ENCODE measurements at regions not wholly inside any gene's neighbourhood (a gene's known extent, or its start where the extent isn't known, plus 50 kb on each side); places are given as distances from the start of the nearest gene placed in this dataset.

DNA sequence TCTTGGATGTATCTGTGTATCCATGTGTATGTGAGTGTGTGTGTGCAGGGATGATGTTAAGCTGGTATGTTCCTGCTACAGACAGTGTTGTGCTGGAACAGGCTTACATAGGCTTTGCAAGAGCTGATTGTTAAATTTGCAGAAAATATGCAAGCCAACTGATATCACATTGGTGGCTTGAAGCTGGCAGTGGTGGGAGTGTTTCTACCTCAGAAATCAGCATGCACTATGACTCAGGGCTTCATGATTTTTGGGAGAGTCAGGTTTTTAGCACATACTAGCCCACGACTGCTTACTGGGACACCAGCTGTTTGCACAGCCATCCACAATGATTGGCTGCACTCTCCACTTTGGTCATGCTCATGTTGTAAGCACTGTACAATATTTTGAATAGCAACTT, 261.8 kb downstream of the DHX15 start:
- TF ChIP-seq EZH2phosphoT487 (IDR thresholded peaks at IDR 0.05) (no peak), EZH2 (IDR thresholded peaks at IDR 0.05) (no peak)
- TF ChIP-seq, protein P1, sequence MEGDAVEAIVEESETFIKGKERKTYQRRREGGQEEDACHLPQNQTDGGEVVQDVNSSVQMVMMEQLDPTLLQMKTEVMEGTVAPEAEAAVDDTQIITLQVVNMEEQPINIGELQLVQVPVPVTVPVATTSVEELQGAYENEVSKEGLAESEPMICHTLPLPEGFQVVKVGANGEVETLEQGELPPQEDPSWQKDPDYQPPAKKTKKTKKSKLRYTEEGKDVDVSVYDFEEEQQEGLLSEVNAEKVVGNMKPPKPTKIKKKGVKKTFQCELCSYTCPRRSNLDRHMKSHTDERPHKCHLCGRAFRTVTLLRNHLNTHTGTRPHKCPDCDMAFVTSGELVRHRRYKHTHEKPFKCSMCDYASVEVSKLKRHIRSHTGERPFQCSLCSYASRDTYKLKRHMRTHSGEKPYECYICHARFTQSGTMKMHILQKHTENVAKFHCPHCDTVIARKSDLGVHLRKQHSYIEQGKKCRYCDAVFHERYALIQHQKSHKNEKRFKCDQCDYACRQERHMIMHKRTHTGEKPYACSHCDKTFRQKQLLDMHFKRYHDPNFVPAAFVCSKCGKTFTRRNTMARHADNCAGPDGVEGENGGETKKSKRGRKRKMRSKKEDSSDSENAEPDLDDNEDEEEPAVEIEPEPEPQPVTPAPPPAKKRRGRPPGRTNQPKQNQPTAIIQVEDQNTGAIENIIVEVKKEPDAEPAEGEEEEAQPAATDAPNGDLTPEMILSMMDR (IDR thresholded peaks at IDR 0.05) = no peak

Measured in neural progenitor cell (in vitro differentiated cells).